Neuron (in vitro differentiated cells): ENCODE measurements at regions not wholly inside any gene's neighbourhood (a gene's known extent, or its start where the extent isn't known, plus 50 kb on each side); places are given as distances from the start of the nearest gene placed in this dataset.

ENCODE experiments used
- H2AFZ ChIP-seq: one replicate; pipeline ENCODE4 v1.6.1; 2013; ENCODE audit warnings: low read depth, mild to moderate bottlenecking, inconsistent platforms, low read length, moderate library complexity
- H3K27me3 ChIP-seq: one replicate; pipeline ENCODE4 v1.6.1; 2013; ENCODE audit warnings: low read length; ENCODE audit not compliant: insufficient read depth
- H3K36me3 ChIP-seq: one replicate; pipeline ENCODE4 v1.6.1; 2013; ENCODE audit warnings: low read length; ENCODE audit not compliant: insufficient read depth
- H3K4me1 ChIP-seq: one replicate; pipeline ENCODE4 v1.6.1; 2013; ENCODE audit warnings: low read length; ENCODE audit not compliant: insufficient read depth
- H3K4me3 ChIP-seq: 2 replicates; pipeline ENCODE4 v1.5.1; 2013; ENCODE audit warnings: mild to moderate bottlenecking, low read length, moderate library complexity
- H3K9me3 ChIP-seq: one replicate; pipeline ENCODE4 v1.6.1; 2013; ENCODE audit warnings: low read length

- no peaks in the 10 kb centered on the region for H3K36me3 ChIP-seq
- H2AFZ ChIP-seq: no peak overlapping the region
- no peak overlapping the region for H3K4me3 ChIP-seq
- no peaks in the 10 kb centered on the region for H3K9me3 ChIP-seq
- H3K27me3 ChIP-seq: no peaks in the 10 kb centered on the region
- no peaks in the 10 kb centered on the region for H3K4me1 ChIP-seq
Measured at GRCh38 chr5:14066326-14066725, 76.8 kb upstream of the TRIO start.

GRCh38 chr5:14064841-14065240, 78.3 kb upstream of the TRIO start:
- no peaks in the 10 kb centered on the region for H3K4me1 ChIP-seq
- no peaks in the 10 kb centered on the region for H3K27me3 ChIP-seq
- H3K36me3 ChIP-seq: no peaks in the 10 kb centered on the region
- H3K4me3 ChIP-seq: no peak overlapping the region
- H2AFZ ChIP-seq: no peak overlapping the region
- H3K9me3 ChIP-seq: no peaks in the 10 kb centered on the region

GRCh38 chr5:14063691-14064090, 79.5 kb upstream of the TRIO start:
- H3K27me3 ChIP-seq: no peaks in the 10 kb centered on the region
- H3K9me3 ChIP-seq: no peaks in the 10 kb centered on the region
- no peaks in the 10 kb centered on the region for H3K36me3 ChIP-seq
- no peaks in the 10 kb centered on the region for H3K4me1 ChIP-seq
- no peak overlapping the region for H3K4me3 ChIP-seq
- no peak overlapping the region for H2AFZ ChIP-seq

GRCh38 chr5:14063138-14063537, 80.0 kb upstream of the TRIO start:
- H3K36me3 ChIP-seq: no peaks in the 10 kb centered on the region

GRCh38 chr5:14062178-14062577, 81.0 kb upstream of the TRIO start:
- H2AFZ ChIP-seq: no peak overlapping the region
- no peaks in the 10 kb centered on the region for H3K27me3 ChIP-seq
- H3K4me1 ChIP-seq: no peaks in the 10 kb centered on the region
- H3K4me3 ChIP-seq: no peak overlapping the region
- H3K9me3 ChIP-seq: no peaks in the 10 kb centered on the region
- H3K36me3 ChIP-seq: no peaks in the 10 kb centered on the region

More at GRCh38 chr5:14063138-14063537, 80.0 kb upstream of the TRIO start:
- Histone ChIP-seq H3K4me1 (no peaks in the 10 kb centered on the region), H3K4me3 (no peak overlapping the region), H2AFZ (no peak overlapping the region), H3K27me3 (no peaks in the 10 kb centered on the region), H3K9me3 (no peaks in the 10 kb centered on the region)

- Histone ChIP-seq H3K9me3 (no peaks in the 10 kb centered on the region), H3K4me3 (no peak overlapping the region), H2AFZ (no peak overlapping the region), H3K27me3 (no peaks in the 10 kb centered on the region), H3K36me3 (no peaks in the 10 kb centered on the region), H3K4me1 (no peaks in the 10 kb centered on the region)
Measured at GRCh38 chr5:14061106-14061505, 82.0 kb upstream of the TRIO start.

GRCh38 chr5:14060218-14060617, 82.9 kb upstream of the TRIO start:
- no peak overlapping the region for H3K4me3 ChIP-seq
- no peaks in the 10 kb centered on the region for H3K9me3 ChIP-seq
- H3K4me1 ChIP-seq: no peaks in the 10 kb centered on the region
- H3K36me3 ChIP-seq: no peaks in the 10 kb centered on the region
- H3K27me3 ChIP-seq: no peaks in the 10 kb centered on the region
- no peak overlapping the region for H2AFZ ChIP-seq

GRCh38 chr5:14059810-14060209, 83.3 kb upstream of the TRIO start:
- Histone ChIP-seq H3K4me1 (no peaks in the 10 kb centered on the region), H2AFZ (no peak overlapping the region), H3K36me3 (no peaks in the 10 kb centered on the region), H3K9me3 (no peaks in the 10 kb centered on the region), H3K4me3 (no peak overlapping the region), H3K27me3 (no peaks in the 10 kb centered on the region)

- Histone ChIP-seq H2AFZ (no peak overlapping the region), H3K9me3 (no peaks in the 10 kb centered on the region), H3K36me3 (no peaks in the 10 kb centered on the region), H3K27me3 (no peaks in the 10 kb centered on the region), H3K4me1 (no peaks in the 10 kb centered on the region), H3K4me3 (no peak overlapping the region)
Measured at GRCh38 chr5:14057289-14057688, 85.9 kb upstream of the TRIO start.

GRCh38 chr5:14056039-14056438, 87.1 kb upstream of the TRIO start:
- Histone ChIP-seq H2AFZ (no peak overlapping the region), H3K36me3 (no peaks in the 10 kb centered on the region), H3K9me3 (no peaks in the 10 kb centered on the region), H3K27me3 (no peaks in the 10 kb centered on the region), H3K4me3 (no peak overlapping the region), H3K4me1 (no peaks in the 10 kb centered on the region)

GRCh38 chr5:14054965-14055963, 87.9 kb upstream of the TRIO start:
- H2AFZ ChIP-seq: no peak overlapping the region
- no peaks in the 10 kb centered on the region for H3K4me1 ChIP-seq
- no peak overlapping the region for H3K4me3 ChIP-seq
- no peaks in the 10 kb centered on the region for H3K27me3 ChIP-seq
- H3K36me3 ChIP-seq: no peaks in the 10 kb centered on the region
- H3K9me3 ChIP-seq: no peaks in the 10 kb centered on the region

GRCh38 chr5:14054111-14054854, 88.9 kb upstream of the TRIO start:
- H3K27me3 ChIP-seq: no peaks in the 10 kb centered on the region

GRCh38 chr5:14050821-14051220, 92.3 kb upstream of the TRIO start:
- no peaks in the 10 kb centered on the region for H3K36me3 ChIP-seq
- H3K4me3 ChIP-seq: no peak overlapping the region
- H2AFZ ChIP-seq: no peak overlapping the region
- no peaks in the 10 kb centered on the region for H3K9me3 ChIP-seq
- H3K4me1 ChIP-seq: no peaks in the 10 kb centered on the region
- no peaks in the 10 kb centered on the region for H3K27me3 ChIP-seq

More at GRCh38 chr5:14054111-14054854, 88.9 kb upstream of the TRIO start:
- Histone ChIP-seq H2AFZ (no peak overlapping the region), H3K4me1 (no peaks in the 10 kb centered on the region), H3K9me3 (no peaks in the 10 kb centered on the region), H3K4me3 (no peak overlapping the region), H3K36me3 (no peaks in the 10 kb centered on the region)
